GM18508 (cell line): ENCODE measurements at regions not wholly inside any gene's neighbourhood (a gene's known extent, or its start where the extent isn't known, plus 50 kb on each side); places are given as distances from the start of the nearest gene placed in this dataset.
A peak's percentile ranks its signal among the peaks of the same experiment; 100 is the strongest.

Source experiments
- ATAC-seq: cut with Tn5 transposase; IDR thresholded peaks from one replicate; pipeline ENCODE4 v1.9.1; 2021; ENCODE audit warnings: moderate number of reproducible peaks; ENCODE audit not compliant: insufficient read depth, unreplicated experiment

DNA sequence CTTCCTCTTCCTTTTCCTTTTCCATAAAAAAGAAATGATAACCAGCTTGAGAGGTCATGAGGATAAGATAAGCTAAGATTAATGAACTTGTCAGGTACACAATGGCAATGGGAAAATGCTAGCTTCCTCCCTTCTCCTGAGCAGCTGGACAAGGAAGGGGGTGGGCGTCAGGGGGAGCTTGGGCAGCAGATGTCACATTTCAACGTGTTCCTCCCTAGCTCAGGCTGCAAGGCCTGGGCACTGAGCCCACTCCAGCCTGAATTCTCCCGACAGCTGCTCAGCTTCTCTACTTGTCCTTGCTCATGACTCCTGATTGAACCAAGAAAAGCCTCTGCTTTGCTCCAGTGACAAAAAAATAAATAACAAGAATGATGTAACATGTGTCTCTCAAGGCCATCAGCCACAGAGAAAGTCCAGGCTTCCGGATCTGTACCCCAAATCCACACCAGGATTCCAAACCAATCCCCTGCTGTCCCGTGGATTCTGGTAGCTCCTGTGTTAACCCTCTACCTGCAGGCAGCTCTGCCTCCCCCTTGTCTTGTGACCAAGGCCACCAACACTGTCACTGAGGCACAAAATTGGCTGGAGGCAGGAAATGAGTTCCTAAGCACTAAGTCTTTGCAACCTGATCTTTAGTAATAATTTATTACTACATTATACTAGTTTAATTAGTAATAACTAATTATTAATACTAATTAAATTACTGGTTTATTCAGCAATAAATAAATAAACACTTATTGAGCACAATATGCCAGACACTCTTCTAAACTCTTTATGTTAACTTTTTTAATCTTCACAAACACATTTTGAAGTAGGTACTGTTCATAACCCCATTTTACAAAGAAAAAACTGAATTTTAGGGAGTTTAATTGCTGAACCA, 146.5 kb downstream of the CCDC34 start:
- no peak for ATAC-seq

DNA sequence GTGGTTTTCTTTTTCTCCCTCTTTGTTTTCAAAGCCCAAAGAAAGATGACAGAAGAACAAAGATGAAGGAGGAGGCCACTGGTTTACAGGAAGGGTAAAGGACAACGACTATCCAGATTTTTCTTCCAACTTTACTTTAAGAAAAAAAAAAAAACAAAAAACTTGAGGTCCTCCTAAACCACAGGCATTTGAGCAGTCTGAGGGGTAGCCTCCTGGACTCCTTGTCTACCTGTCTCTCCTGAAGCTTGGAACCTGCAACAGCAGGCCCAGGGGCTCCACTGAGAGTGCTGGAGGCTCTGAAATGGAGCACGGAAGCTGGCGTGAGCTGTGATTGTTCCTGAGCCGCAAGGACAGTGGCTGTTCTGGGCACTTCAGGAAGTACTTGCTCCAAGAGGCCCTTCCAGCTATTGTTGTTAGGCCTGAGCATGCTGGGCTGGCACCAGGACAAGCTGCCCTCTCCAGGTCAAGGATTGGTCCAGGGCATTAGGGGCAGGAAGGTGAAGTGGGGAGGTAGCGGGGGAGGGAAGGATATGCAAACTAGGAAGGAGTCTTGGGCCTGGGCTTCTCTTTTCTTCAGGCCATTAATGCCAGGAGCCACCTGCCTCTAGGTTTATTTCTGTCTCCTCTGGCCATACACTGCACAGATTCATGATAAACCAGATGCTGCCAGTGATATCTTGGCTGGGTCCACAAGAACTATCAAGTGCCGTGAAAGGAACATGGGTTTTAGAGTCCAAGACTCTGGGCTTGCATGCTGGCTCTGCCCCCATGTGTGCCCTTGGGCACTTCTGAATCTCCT, 147.3 kb downstream of the CCDC34 start:
- no peak for ATAC-seq

DNA sequence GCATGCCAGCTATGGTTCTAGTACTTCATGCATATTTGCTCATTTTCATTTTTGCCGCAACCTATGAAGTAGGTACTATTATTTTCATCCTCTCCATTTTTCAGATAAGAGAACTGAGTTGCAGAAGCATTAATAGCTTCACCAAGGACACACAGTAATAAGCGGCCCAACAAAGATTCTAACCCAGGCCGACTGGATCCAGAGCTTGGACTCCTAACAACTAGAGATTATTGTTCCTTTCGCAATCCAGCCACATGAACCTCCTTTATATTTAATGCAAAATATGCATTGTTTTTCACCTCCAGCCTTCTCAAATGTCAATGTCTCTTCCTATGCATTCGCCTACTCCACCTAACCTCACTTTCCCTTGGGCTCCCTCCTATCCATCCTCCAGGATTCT, 148.3 kb downstream of the CCDC34 start:
- no peak for ATAC-seq

DNA sequence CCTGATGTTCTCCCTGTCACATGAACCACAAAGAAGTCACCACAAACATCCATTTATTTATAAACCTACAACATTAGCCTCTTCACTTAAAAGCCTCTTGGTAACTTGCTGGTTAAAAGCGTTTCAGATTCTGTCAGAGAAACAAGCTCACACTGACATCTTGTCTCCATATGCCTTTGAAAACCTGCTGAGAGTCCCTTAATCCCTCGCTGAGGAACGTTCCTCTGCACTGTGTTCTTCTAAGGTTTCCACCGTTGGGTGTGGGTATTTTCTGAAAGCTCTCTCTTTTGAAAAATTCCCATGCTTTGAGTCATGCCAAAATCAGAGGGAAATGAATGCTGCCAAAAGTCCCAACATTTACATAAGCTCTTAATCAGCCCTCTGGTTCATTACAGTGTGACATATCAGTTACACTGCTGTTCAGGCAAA, 149.8 kb downstream of the CCDC34 start:
- ATAC-seq, result no peak

DNA sequence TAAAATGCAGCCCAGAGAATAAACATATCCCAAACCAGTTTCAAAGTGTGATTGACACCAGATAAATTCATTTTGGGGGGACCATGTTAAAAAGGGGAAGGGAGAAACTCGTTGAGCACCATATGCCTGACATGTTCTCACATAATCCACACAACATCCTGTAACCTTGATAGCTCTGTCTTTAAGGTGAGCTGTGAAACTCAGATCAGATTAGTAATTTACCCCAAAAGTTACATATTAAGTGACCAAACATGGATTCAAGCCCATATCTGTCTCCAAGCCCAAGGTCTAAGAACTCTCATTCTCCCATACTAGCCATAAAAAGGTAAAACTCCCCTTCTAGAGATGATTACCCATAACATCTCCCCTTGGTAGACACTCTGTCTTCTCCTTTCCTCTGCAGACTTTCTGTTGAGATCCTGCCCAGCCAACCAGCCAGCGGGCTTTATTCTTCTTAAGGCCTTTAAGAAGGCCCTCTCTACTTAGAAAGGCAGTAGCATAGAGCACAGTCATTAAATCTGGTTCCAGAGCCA, 150.7 kb downstream of the CCDC34 start:
- peak; percentile 36 for ATAC-seq

DNA sequence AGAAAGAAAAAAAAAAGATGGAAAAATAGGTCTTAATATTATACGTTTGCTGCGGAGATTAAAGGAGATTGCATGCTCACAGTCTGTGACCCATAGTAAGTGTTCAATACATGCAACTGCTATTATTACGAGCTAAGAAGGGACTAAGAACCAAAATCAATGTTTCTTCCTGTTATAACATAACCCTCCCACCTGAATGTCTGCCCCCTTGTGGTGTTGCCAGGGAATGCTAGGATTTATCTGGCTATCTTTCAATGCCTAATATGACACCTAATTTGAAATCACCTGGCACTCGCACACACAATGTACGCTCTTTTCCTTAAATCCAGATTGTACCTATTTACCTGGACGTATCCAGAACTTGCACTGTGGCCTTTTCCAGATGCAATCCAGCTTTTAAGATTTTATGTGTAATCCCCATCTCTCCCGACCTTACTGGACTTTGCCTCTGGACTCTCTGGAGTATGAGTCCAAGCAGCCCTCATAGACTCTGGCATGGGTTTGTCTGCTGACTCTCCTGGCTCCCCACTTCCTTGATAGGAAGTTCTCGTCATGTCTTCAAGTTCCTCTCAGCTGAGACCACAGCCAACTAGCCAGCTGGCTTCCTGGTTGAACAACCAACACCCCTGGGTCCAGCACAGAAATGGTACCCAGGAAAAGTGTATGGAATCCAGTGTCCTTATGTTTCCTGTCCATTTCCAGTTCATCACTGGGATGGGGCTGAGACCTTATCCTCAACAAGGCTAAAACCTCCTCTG, 151.5 kb downstream of the CCDC34 start:
- no peak for ATAC-seq

DNA sequence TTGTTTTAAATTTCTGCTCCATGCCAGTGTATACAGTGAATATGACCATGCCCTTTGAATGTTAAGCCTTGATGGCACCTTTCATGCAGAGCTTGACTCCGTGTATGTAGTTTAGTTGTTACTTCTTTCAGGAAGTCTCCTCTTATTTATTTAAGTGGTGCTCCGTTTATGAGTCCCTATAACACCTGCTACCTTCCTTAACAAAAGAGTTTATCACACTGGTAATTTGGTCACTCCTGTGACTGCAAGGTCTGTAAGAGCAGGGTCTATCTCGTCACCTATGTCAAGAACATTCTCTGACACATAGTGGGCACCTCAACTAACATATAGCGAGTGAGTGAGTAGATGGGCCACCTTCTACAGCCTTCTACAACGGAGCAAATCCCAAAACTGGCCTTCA, 152.5 kb downstream of the CCDC34 start:
- no peak for ATAC-seq

DNA sequence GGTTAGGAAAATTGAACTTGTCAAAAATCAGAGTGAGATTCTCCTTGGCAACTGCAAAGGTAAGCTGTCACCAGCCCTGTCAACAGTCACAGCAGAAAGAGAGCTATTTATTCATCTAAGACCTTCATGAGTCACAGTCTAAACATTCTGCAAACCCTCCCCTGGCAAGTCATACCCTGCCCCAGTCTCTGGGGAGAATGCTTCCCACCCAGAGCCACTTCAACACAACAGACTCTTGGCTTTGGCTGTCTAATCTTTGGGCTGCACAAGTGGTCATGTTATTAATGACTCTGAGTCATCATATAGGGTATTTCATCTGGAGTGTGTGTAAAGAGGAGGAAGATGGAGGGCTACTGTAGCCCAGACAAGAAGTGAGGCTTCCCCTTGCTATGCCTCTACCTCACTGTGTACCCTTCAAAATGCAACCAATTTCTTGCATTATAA, 153.4 kb downstream of the CCDC34 start:
- peak; percentile 33 for ATAC-seq

DNA sequence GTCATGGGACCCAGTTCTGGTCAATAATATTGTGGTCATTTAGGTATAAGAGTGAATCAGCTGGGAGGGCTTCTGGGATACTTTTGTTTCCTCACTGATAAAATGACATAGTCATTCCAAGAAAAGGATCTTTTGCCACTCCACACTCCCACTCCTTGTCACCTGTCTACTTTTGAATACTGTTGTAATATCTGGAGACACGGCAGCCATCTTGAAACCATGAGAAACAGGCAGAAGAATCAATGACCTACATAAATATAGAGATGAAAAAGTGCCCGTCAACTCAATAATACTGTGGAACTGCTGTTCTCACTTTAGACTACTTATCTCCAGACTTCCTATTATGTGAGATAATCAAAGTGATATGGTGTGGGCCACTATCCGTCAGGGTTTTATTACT, 154.2 kb downstream of the CCDC34 start:
- no peak for ATAC-seq

DNA sequence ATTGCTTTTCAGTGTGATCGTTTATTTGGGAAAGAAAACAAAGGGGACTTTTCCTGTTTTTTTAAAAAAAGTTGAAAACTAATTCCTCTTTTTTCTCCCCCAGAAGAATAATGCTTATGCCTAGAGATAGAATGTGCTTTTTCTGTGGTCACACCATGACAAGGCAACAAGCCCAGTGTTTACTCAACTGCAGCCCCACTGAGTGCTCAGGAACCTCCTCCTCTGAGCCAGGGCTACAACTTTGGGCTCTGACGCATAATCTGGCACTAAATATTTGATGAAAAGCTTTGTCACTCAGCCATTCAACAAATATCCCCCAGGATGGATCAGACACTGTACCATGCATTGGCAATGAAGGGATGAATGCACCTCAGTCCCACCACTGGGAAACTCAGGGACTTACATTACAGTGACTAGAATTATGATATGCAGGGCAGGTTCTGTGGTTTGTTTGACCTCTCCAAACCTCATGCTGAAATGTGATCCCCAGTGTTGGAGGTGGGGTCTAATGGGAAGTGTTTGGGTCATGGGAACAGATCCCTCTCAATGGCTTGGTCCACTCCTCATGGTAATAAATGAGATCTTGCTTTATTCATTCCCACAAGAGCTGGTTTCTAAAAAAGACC, 155.9 kb downstream of the CCDC34 start:
- no peak for ATAC-seq

DNA sequence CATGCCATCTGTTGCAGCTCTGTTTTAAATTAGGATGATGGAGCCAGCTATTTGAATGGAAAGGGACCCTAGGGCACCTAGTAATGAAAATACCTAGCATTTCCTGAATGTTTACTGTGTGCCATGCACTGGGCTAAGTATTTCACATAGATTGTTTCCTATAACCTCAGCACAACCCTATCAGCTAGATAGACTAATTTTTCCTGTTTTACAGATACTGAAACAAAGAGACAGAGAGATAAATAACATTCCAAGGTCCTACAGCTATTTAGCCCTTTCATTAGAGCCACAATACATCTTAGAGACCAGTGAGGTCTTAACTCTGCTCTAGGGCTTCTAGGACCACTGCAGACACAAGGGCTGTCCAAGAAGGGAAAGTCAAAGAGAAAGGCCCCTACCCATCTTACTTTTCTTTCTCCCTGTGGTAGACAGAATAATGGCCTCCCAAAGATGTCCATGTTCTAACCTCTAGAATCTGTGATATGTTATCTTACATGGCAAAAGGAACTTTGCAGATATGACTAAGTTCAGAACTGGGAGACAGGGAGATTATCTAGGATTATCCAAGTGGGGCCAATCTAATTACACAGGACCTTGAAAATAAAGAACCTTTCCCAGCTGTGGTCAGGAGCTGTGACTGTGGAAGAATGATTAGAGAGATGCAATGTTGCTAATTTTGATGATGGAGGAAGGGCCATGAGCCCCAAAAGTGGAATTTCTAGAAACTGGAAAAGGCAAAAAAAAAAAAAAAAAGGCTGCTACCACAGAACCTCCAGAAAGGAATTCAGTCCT, 157.0 kb downstream of the CCDC34 start:
- no peak for ATAC-seq

DNA sequence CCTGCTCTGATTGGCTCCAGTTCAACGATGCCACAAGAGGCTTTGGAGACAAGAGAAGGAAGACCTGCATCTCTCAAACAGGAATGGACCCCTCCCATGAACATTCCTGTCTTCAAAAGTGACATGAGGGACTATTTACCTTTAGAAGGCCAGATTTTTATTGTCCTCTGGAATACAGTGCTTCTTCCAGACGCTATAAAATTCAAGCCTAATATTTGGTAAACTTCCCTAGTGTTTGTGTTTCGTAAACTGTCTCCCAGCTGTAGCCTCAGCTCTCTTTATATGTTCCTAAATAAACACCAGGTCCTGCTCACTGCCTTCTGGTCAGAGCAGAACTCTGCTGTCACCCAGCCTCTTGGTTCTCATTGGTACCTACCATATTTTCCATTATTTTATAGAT, 157.8 kb downstream of the CCDC34 start:
- ATAC-seq, result no peak

DNA sequence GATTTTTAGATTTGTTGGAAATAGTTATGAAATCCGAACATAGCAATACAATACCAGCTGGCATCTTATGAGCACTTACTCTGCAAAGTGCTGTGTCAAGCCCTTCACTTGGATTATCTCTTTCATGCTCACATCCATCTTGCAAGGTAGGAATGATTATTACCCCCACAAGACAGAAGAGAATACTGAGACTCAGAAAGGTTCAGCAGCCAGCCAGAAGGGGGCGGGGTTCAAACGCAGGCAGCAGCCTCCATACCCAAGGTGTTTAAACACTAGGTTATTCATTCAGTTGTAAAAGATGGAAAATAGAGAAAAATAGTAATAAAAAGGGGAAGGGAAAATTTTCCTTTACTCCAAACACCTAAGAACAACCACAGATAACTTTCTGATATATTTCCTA, 158.5 kb downstream of the CCDC34 start:
- ATAC-seq, result no peak

DNA sequence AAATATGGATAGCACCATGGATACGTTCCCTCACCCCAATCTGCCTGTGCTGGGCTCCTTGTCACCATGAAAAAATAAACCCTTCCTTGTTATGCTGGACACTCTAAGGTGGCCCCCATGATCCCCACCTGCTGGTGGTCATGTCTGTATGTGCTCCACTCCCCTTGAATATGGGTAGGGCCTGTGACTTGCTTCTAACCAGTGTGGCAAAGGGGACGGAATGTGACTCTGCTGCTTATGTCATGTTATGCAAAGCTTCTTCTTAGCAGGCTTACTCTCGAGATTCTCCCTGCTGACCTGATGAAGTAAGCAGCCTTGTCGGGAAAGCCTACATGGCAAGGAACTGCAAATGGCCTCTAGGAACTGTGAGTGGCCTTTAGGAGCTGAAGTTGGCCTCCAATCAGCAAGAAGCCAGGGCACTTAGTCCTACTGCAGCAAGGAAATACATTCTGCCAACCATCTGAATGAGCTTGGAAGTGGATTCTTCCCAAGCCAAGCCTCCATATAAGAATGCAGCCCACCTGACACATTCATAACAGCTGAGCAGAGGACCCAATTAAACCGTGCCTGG, 159.9 kb downstream of the CCDC34 start:
- ATAC-seq, result no peak

DNA sequence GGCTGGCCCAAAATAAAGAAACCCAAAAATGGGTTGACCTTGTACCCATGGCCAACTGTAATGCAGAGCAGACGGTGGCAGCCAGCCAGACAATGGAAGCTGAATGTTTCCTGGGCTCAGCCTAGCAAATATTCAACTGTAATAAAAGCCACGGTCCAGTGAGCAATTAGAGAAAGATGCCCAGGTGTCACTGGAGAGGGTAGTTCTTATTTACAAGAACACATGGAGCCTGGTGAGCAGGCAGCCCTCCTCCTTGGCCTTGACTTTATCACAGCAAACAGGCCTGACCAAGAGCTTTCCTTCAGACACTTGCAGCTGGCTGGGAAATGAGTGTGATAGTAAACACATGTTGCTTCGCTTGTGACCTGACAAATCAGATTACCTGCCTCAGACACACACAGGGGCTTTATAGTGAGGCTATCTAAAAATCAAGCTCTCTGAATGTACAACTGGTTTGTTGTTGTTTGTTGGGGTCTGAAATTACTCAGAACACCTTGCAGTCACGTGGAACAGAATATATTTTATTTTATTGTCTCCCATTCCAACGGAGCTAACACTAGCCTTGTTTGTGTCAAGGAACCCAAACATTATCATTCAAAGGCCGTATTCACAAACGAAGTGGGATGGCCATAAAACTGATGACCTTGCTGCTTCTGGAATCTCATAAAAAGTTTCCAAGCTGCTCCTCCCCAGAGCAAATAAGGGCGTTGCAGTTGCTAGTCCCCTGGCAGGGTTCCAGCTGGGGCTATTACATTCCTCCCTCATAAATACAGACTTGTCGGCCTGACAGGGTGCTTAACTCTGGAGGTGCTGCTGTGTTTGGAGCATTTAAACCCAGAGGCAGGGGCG, 161.1 kb downstream of the BBOX1 start:
- no peak for ATAC-seq

DNA sequence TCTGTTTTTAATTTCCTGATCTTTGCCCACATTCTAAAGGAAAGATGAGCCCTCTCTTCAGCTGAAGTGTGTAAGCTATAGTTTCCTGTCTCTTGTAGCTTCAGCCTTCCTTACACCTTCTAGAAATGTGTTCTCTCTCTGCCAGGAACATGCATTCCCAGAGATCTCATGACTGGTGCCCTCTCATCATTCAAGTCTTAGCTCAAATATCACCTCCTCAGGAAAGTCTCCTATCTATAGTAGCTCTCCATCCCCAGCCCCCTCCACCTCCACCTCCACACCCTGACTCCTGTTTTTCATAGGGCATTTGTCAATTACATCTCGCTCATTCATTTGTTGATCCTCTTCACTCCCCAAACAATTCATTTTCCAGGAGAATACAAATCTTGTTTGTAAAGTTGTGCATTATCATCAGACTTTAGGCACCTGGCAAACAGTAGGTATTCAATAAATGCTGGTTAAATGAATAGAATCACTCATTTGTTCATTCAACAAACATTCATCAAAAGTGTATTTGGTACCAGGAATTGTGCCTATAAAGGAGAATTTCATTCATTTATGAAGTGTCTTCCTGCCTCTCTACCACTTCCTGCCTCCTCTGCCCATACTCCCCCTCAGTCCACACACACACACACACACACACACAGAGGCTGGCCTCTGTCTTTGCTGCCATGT, 160.3 kb downstream of the BBOX1 start:
- no peak for ATAC-seq

DNA sequence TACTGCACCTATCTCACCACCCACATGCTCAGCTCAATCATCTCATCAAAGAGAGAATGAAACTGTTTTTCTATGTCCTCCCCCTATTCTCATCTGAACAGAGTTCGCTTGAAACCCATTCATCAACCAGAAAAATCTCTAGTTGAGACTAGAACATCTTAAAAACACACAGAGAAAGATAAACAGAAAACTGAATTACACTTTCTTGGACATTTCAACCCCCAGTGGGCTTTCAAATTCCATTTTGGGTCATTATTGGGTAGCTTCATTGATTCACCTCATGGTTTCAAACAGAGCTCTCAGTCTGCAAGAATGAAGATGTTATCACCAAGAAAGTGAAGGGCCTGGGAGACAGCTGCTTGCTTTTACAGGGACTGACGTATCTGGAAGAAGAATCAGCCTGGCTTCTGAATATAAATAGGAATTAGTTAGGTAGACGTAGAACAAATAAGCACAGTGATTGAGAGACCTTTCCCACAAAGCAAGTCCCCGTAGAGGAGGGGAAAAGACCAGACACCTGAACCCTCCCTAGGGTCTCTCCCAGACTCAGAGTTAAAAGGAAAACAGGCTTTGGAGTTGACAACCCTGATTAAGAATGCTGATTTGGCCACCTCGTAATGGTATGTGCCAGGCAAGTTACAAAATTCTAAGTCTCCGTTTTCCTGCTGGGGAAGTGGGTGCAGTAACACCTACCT, 155.7 kb downstream of the BBOX1 start:
- ATAC-seq, result no peak
